Adrenal gland (tissue), 9 donors: ENCODE measurements at regions not wholly inside any gene's neighbourhood (a gene's known extent, or its start where the extent isn't known, plus 50 kb on each side); places are given as distances from the start of the nearest gene placed in this dataset.

Source experiments
- DNase-seq, 7 donors: peaks; one replicate each; pipeline ENCODE4 v3.0.0-alpha.2; 2019 to 2020
- H3K27ac ChIP-seq, 5 donors: fragments of 200-600 bp; sonication (generic) in 4 of 5; 1 replicate in 3 of 5; 2 replicates in 2 of 5; pipeline versions ENCODE4 v1.5.1 to v1.8.0; 2016 to 2020; ENCODE audit warnings: mild to moderate bottlenecking in 1 of 5
- H3K27me3 ChIP-seq: fragments of 200-600 bp; 2 replicates; pipeline ENCODE4 v1.8.0; 2021
- H3K36me3 ChIP-seq, 2 donors: fragments of 200-600 bp; replicated peaks in 1 of 2; 1 replicate in 1 of 2; 2 replicates in 1 of 2; pipeline versions ENCODE4 v1.5.1 to v1.8.0; 2018 to 2022
- H3K4me1 ChIP-seq, 2 donors: fragments of 200-600 bp; replicated peaks in 1 of 2; 1 replicate in 1 of 2; 2 replicates in 1 of 2; pipeline versions ENCODE4 v1.5.1 to v1.8.0; 2018 to 2021
- H3K4me3 ChIP-seq, 4 donors: fragments of 200-600 bp; sonication (generic) in 3 of 4; one replicate each; pipeline ENCODE4 v1.5.1; 2016 to 2018
- H3K9me3 ChIP-seq, 3 donors: fragments of 200-600 bp; sonication (generic) in 1 of 3; replicated peaks in 1 of 3; 1 replicate in 2 of 3; 2 replicates in 1 of 3; pipeline versions ENCODE4 v1.5.1 to v1.8.0; 2016 to 2021
- CTCF ChIP-seq, 6 experiments: fragments of 450-650 bp in 4 of 6; fragments of 200-600 bp in 2 of 6; sonication (generic) in 1 of 6; IDR thresholded peaks; 1 replicate in 5 of 6; 2 replicates in 1 of 6; pipeline versions ENCODE4 v1.5.1 to v1.8.0; 2016 to 2021; ENCODE audit warnings: antibody characterized with exemption in 6 of 6, mild to moderate bottlenecking in 2 of 6, moderate library complexity in 1 of 6
- POLR2A ChIP-seq, 2 donors: fragments of 450-650 bp; IDR thresholded peaks; one replicate each; pipeline ENCODE4 v1.6.1; 2017; ENCODE audit warnings: antibody characterized with exemption in 2 of 2, mild to moderate bottlenecking in 2 of 2, moderate library complexity in 1 of 2
- WGBS, 4 donors: extraction: QIAGEN DNeasy Blood & Tissue Kit in 2 of 4; methylation state at CpG; one replicate each; pipeline versions ENCODE4 v1.1.5 to v1.1.7; 2013 to 2017; 5-methylcytosine and 5-hydroxymethylcytosine counted together
- intact Hi-C, 2 donors: fragments of 100-400 bp; cut with DNase I; formaldehyde crosslinking; loops; one replicate each; pipeline versions ENCODE4 v1.14.1 to v1.15.0; 2022 to 2023
- donor health status: healthy with polysubstance abuse.
- donor health status: Bipolar disorder and iron deficiency.
- donor health status: DM: yes; HTN: yes; CAD: no.
- donor health status: DM: no; HTN: no; CAD: no.
- donor health status: DM: no; HTN: no; CAD: no.

GRCh38 chr5:120954255-120954654 lies 490.2 kb downstream of the PRR16 start:
- DNase-seq, result no peak
- Histone ChIP-seq H3K4me1 (no peaks in the 10 kb centered on the region), H3K9me3 (no peaks in the 10 kb centered on the region), H3K27me3 (no peaks in the 10 kb centered on the region), H3K4me3 (no peak overlapping the region), H3K27ac (no peak overlapping the region), H3K36me3 (no peaks in the 10 kb centered on the region)
- TF ChIP-seq CTCF (IDR thresholded peaks at IDR 0.05) (no peak), POLR2A (IDR thresholded peaks at IDR 0.05) (no peak)
- intact Hi-C loops, result no loop called here

GRCh38 chr5:120955795-120956194 lies 491.7 kb downstream of the PRR16 start:
- TF ChIP-seq POLR2A (IDR thresholded peaks at IDR 0.05) (no peak), CTCF (IDR thresholded peaks at IDR 0.05) (no peak)
- H3K4me1 ChIP-seq, result no peaks in the 10 kb centered on the region
- intact Hi-C loops, result no loop called here
- no peaks in the 10 kb centered on the region for H3K36me3 ChIP-seq
- no peaks in the 10 kb centered on the region for H3K9me3 ChIP-seq
- no peaks in the 10 kb centered on the region for H3K27me3 ChIP-seq
- H3K4me3 ChIP-seq, result no peak overlapping the region
- no peak overlapping the region for H3K27ac ChIP-seq
- DNase-seq, result no peak

- no peak overlapping the region for H3K27ac ChIP-seq
- no peak for DNase-seq
- no peaks in the 10 kb centered on the region for H3K27me3 ChIP-seq
- no peaks in the 10 kb centered on the region for H3K4me1 ChIP-seq
- no peaks in the 10 kb centered on the region for H3K9me3 ChIP-seq
- 74 to 88% (median 82%) methylated on average over 7 of the region's 7 CpGs for WGBS, 4 donors
- no peaks in the 10 kb centered on the region for H3K36me3 ChIP-seq
- TF ChIP-seq CTCF (IDR thresholded peaks at IDR 0.05) (no peak), POLR2A (IDR thresholded peaks at IDR 0.05) (no peak)
- H3K4me3 ChIP-seq, result no peak overlapping the region
- intact Hi-C loops, result no loop called here
Measured at GRCh38 chr5:120958877-120959485, 494.9 kb downstream of the PRR16 start.

- H3K27ac ChIP-seq, result no peak overlapping the region
- no peaks in the 10 kb centered on the region for H3K27me3 ChIP-seq
- H3K4me1 ChIP-seq, result no peaks in the 10 kb centered on the region
- no peak overlapping the region for H3K4me3 ChIP-seq
- TF ChIP-seq CTCF (IDR thresholded peaks at IDR 0.05), result no peak
- TF ChIP-seq POLR2A (IDR thresholded peaks at IDR 0.05), result no peak
- H3K36me3 ChIP-seq, result no peaks in the 10 kb centered on the region
- no peak for DNase-seq
- intact Hi-C loops, result no loop called here
- WGBS, 4 donors, result 81 to 88% (median 87%) methylated on average over 1 of the region's 1 CpG
- H3K9me3 ChIP-seq, result no peaks in the 10 kb centered on the region
Measured at GRCh38 chr5:120960510-120960909, 496.4 kb downstream of the PRR16 start.
